Right lobe of liver (tissue), 4 donors: ENCODE measurements at regions not wholly inside any gene's neighbourhood (a gene's known extent, or its start where the extent isn't known, plus 50 kb on each side); places are given as distances from the start of the nearest gene placed in this dataset.

Source experiments
- POLR2A ChIP-seq: fragments of 450-650 bp; IDR thresholded peaks from one replicate; pipeline ENCODE4 v1.6.1; 2017; ENCODE audit warnings: antibody characterized with exemption, mild to moderate bottlenecking
- TF ChIP-seq, protein P1 (sequence below), 4 donors: fragments of 200-600 bp in 3 of 4; fragments of 450-650 bp in 1 of 4; IDR thresholded peaks; one replicate each; pipeline versions ENCODE4 v1.5.1 to v1.8.0; 2016 to 2022; ENCODE audit warnings: antibody characterized with exemption in 4 of 4, mild to moderate bottlenecking in 2 of 4
- donor health status: DM: no; HTN: no; CAD: no.
- donor health status: DM: no; HTN: no; CAD: no.
- donor health status: DM: no; HTN: yes; CAD: no.

- TF ChIP-seq POLR2A: no peak
- TF ChIP-seq, protein P1, sequence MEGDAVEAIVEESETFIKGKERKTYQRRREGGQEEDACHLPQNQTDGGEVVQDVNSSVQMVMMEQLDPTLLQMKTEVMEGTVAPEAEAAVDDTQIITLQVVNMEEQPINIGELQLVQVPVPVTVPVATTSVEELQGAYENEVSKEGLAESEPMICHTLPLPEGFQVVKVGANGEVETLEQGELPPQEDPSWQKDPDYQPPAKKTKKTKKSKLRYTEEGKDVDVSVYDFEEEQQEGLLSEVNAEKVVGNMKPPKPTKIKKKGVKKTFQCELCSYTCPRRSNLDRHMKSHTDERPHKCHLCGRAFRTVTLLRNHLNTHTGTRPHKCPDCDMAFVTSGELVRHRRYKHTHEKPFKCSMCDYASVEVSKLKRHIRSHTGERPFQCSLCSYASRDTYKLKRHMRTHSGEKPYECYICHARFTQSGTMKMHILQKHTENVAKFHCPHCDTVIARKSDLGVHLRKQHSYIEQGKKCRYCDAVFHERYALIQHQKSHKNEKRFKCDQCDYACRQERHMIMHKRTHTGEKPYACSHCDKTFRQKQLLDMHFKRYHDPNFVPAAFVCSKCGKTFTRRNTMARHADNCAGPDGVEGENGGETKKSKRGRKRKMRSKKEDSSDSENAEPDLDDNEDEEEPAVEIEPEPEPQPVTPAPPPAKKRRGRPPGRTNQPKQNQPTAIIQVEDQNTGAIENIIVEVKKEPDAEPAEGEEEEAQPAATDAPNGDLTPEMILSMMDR (IDR thresholded peaks at IDR 0.05): no peak
Measured at GRCh38 chr6:16839631-16840179, 78.4 kb upstream of the ATXN1 start.
